CD8-positive, alpha-beta memory T cell (primary cell): ENCODE measurements at regions not wholly inside any gene's neighbourhood (a gene's known extent, or its start where the extent isn't known, plus 50 kb on each side); places are given as distances from the start of the nearest gene placed in this dataset.

Experiments
- CTCF ChIA-PET: fragments of 350-600 bp; sonication (Branson Sonifier 250); formaldehyde crosslinking; loops from one replicate; lab custom pipeline; 2021; ENCODE audit warnings: antibody characterized with exemption; lab: Charles Lee
- POLR2A ChIA-PET: fragments of 350-600 bp; sonication (Branson Sonifier 250); formaldehyde crosslinking; loops from one replicate; lab custom pipeline; 2021; ENCODE audit warnings: antibody characterized with exemption; lab: Charles Lee
- DNase-seq, 5 donors: peaks; one replicate each; pipeline versions ENCODE4 v3.0.0 to v3.0.0-alpha.2; 2020 to 2022; ENCODE audit warnings: mixed read lengths in 1 of 5
- H3K27ac ChIP-seq: one replicate; pipeline ENCODE4 v1.7.0; 2013; ENCODE audit warnings: low read depth, mild to moderate bottlenecking, low read length, moderate library complexity
- H3K27me3 ChIP-seq: 2 replicates; pipeline ENCODE4 v1.7.0; 2013; ENCODE audit warnings: low read length, mild to moderate bottlenecking; ENCODE audit not compliant: insufficient read depth, poor library complexity, severe bottlenecking
- H3K36me3 ChIP-seq: 2 replicates; pipeline ENCODE4 v1.7.0; 2013; ENCODE audit warnings: mild to moderate bottlenecking, low read length, moderate library complexity; ENCODE audit not compliant: insufficient read depth
- H3K4me1 ChIP-seq: 2 replicates; pipeline ENCODE4 v1.7.0; 2013; ENCODE audit warnings: mild to moderate bottlenecking, low read length, moderate library complexity; ENCODE audit not compliant: insufficient read depth
- H3K4me3 ChIP-seq: 2 replicates; pipeline ENCODE4 v1.7.0; 2013; ENCODE audit warnings: mild to moderate bottlenecking, low read length
- H3K9me3 ChIP-seq: 2 replicates; pipeline ENCODE4 v1.7.0; 2013; ENCODE audit warnings: mild to moderate bottlenecking, low read length
- H3K27ac Mint-ChIP-seq, 8 donors: one replicate each; pipeline ENCODE4 v1.8.0; 2020 to 2021; ENCODE audit warnings: mixed read lengths in 8 of 8, mild to moderate bottlenecking in 6 of 8, inconsistent platforms in 3 of 8, moderate library complexity in 3 of 8
- H3K27me3 Mint-ChIP-seq, 2 donors: one replicate each; pipeline ENCODE4 v1.8.0; 2020 to 2021; ENCODE audit warnings: mixed read lengths in 2 of 2, mild to moderate bottlenecking in 1 of 2, moderate library complexity in 1 of 2
- H3K36me3 Mint-ChIP-seq, 3 donors: one replicate each; pipeline ENCODE4 v1.8.0; 2020 to 2021; ENCODE audit warnings: mixed read lengths in 3 of 3, inconsistent platforms in 1 of 3, mild to moderate bottlenecking in 1 of 3
- H3K4me1 Mint-ChIP-seq, 3 donors: one replicate each; pipeline ENCODE4 v1.8.0; 2020 to 2021; ENCODE audit warnings: mixed read lengths in 3 of 3, inconsistent platforms in 1 of 3, mild to moderate bottlenecking in 1 of 3
- H3K4me3 Mint-ChIP-seq, 7 donors: one replicate each; pipeline ENCODE4 v1.8.0; 2020 to 2021; ENCODE audit warnings: mixed read lengths in 7 of 7, mild to moderate bottlenecking in 6 of 7, moderate library complexity in 4 of 7, inconsistent platforms in 2 of 7
- H3K9me3 Mint-ChIP-seq, 5 donors: one replicate each; pipeline ENCODE4 v1.8.0; 2020 to 2022; ENCODE audit warnings: mixed read lengths in 5 of 5, mild to moderate bottlenecking in 3 of 5, moderate library complexity in 2 of 5, inconsistent platforms in 1 of 5

DNA sequence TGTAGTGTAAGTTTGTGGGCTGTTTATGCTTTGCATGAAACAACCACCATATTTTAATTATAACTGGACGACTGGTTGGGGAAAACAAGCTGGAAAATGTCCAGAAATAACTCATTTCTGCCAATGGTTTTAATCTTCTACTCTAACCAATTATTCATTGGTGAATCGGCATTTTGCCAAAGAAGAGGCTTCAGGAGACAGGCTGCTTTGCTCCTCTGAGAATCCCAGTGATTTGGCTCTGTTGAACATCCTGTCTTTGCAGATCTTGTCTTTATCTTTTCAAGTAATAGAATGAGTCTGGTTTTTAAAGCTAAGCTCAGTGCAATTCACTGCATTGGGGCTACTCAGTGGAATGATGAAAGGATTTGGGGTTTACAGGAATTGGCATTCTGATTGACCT is 109.6 kb downstream of the APOB start:
- POLR2A ChIA-PET: no interaction called here
- no peaks in the 10 kb centered on the region for H3K36me3 ChIP-seq
- H3K4me1 Mint-ChIP-seq: no peaks in the 10 kb centered on the region
- DNase-seq: no peak
- no peak overlapping the region for H3K4me3 ChIP-seq
- no peaks in the 10 kb centered on the region for H3K36me3 Mint-ChIP-seq
- peaks cover 2 to 19% of the 10 kb centered on the region in 2 donors for H3K27me3 Mint-ChIP-seq
- no peak overlapping the region for H3K27ac Mint-ChIP-seq
- peaks cover 0 to 2% (median 1%) of the 10 kb centered on the region in 5 donors for H3K9me3 Mint-ChIP-seq
- H3K4me3 Mint-ChIP-seq: no peak overlapping the region
- CTCF ChIA-PET: no interaction called here
- no peaks in the 10 kb centered on the region for H3K4me1 ChIP-seq
- no peaks in the 10 kb centered on the region for H3K9me3 ChIP-seq
- no peaks in the 10 kb centered on the region for H3K27me3 ChIP-seq
- H3K27ac ChIP-seq: no peak overlapping the region

DNA sequence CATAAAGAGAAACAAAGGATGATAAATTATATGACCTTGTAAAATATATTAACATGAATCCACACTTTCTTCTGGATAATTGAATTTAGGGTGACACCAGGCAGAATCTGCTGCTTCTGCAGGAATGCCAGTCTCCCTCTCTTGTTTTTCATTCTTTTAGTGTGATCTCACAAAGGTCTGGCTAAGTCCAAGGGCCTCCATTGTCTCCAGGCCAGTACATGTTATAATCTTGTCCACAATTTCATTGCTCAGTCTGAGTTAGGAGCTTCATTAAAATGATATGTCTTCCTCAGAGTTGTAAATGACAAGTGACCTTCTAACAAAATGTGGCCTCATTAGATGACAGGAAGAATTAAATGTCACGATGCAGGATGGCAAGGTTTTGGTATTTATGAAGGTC is 110.2 kb downstream of the APOB start:
- Histone ChIP-seq H3K4me3 (no peak overlapping the region), H3K9me3 (no peaks in the 10 kb centered on the region), H3K4me1 (no peaks in the 10 kb centered on the region), H3K36me3 (no peaks in the 10 kb centered on the region), H3K27ac (no peak overlapping the region), H3K27me3 (no peaks in the 10 kb centered on the region)
- POLR2A ChIA-PET: no interaction called here
- CTCF ChIA-PET: interaction anchor here (0.7 kb wide), 1 partner anchor 12 kb away, joined by 3 read pairs; no protein-coding TSS in a partner anchor
- Mint-ChIP-seq H3K36me3 (no peaks in the 10 kb centered on the region), H3K27me3 (peaks cover 2 to 19% of the 10 kb centered on the region in 2 donors), H3K4me3 (no peak overlapping the region), H3K9me3 (peaks cover 3 to 7% (median 6%) of the 10 kb centered on the region in 5 donors), H3K27ac (no peak overlapping the region), H3K4me1 (no peaks in the 10 kb centered on the region)
- no peak for DNase-seq

DNA sequence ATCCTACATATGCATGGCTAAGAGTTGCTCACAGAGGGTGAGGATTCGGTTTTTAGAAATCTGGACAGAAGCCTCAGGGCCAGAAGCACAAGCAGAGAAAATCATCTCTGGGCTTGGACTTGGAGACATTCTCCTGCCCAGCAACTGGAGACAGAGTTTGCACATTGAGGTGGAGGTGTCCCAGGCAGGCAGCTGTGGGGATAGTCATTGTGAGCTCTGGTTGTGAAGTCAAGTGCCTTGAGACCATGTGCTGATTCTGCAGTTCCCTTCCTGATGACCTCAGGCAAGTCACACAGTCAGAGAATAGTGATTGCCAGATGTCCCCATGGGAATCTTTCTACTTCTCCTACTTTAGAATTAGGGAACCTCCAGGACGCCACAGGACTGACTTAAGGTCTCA is 108.4 kb upstream of the LDAH start:
- Histone ChIP-seq H3K4me3 (no peak overlapping the region), H3K9me3 (no peaks in the 10 kb centered on the region), H3K36me3 (no peaks in the 10 kb centered on the region), H3K27ac (no peak overlapping the region), H3K4me1 (no peaks in the 10 kb centered on the region), H3K27me3 (no peaks in the 10 kb centered on the region)
- CTCF ChIA-PET: no interaction called here
- H3K4me1 Mint-ChIP-seq: no peaks in the 10 kb centered on the region
- no peak for DNase-seq
- H3K9me3 Mint-ChIP-seq: peaks cover 3 to 11% (median 7%) of the 10 kb centered on the region in 5 donors
- POLR2A ChIA-PET: no interaction called here
- H3K4me3 Mint-ChIP-seq: no peak overlapping the region
- no peak overlapping the region for H3K27ac Mint-ChIP-seq
- no peaks in the 10 kb centered on the region for H3K36me3 Mint-ChIP-seq
- H3K27me3 Mint-ChIP-seq: peaks cover 2 to 19% of the 10 kb centered on the region in 2 donors

DNA sequence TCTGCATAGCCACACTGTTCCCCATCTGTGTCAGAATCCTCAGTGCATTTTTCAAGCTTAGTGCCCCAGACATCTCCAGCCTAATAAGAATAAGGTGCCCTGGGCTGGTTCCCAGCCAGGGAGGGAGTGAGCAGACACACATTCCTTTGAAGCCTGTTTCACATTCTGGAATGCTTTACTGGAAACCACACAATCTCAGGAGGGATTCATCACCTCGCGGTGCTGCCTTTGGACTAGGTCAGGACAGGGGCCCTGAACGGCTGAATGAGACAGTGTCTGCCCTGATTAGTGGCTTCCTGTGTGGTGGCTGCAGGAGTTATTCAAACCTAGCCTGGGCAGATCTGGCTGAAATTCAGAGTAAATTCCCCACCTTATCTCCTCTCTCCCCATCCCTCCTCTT is 108.0 kb upstream of the LDAH start:
- Histone ChIP-seq H3K27ac (no peak overlapping the region), H3K4me1 (no peaks in the 10 kb centered on the region), H3K4me3 (no peak overlapping the region), H3K36me3 (no peaks in the 10 kb centered on the region), H3K27me3 (no peaks in the 10 kb centered on the region), H3K9me3 (no peaks in the 10 kb centered on the region)
- DNase-seq: no peak
- H3K9me3 Mint-ChIP-seq: peaks cover 3 to 11% (median 9%) of the 10 kb centered on the region in 5 donors
- no peaks in the 10 kb centered on the region for H3K36me3 Mint-ChIP-seq
- H3K4me1 Mint-ChIP-seq: no peaks in the 10 kb centered on the region
- ChIA-PET CTCF (no interaction called here), POLR2A (no interaction called here)
- no peak overlapping the region for H3K4me3 Mint-ChIP-seq
- H3K27ac Mint-ChIP-seq: no peak overlapping the region
- peaks cover 2 to 19% of the 10 kb centered on the region in 2 donors for H3K27me3 Mint-ChIP-seq

DNA sequence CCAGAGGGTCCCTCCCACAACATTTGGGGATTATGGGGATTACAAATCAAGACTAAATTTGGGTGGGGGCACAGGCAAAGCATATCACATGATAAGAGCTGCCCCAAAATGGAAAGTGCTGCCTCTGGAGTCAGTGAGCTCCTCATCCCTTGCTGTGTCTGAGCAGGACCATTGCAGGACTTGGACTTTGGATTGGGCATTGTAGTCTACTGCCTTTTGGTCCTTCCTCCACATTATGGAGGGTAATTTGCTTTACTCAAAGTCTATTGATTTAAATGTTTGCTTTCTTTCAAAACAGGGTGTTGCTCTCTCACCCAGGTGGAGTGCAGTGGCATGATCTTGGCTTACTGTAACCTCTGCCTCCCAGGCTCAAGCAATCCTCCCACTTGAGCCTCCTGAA is 106.8 kb upstream of the LDAH start:
- no peaks in the 10 kb centered on the region for H3K36me3 Mint-ChIP-seq
- no peaks in the 10 kb centered on the region for H3K4me1 ChIP-seq
- no peaks in the 10 kb centered on the region for H3K36me3 ChIP-seq
- H3K27ac ChIP-seq: no peak overlapping the region
- ChIA-PET POLR2A (no interaction called here), CTCF (no interaction called here)
- peaks cover 4 to 23% of the 10 kb centered on the region in 2 donors for H3K27me3 Mint-ChIP-seq
- no peak overlapping the region for H3K4me3 Mint-ChIP-seq
- H3K4me1 Mint-ChIP-seq: no peaks in the 10 kb centered on the region
- H3K9me3 ChIP-seq: no peaks in the 10 kb centered on the region
- no peaks in the 10 kb centered on the region for H3K27me3 ChIP-seq
- no peak for DNase-seq
- H3K4me3 ChIP-seq: no peak overlapping the region
- peaks cover 3 to 13% (median 9%) of the 10 kb centered on the region in 5 donors for H3K9me3 Mint-ChIP-seq
- H3K27ac Mint-ChIP-seq: no peak overlapping the region

DNA sequence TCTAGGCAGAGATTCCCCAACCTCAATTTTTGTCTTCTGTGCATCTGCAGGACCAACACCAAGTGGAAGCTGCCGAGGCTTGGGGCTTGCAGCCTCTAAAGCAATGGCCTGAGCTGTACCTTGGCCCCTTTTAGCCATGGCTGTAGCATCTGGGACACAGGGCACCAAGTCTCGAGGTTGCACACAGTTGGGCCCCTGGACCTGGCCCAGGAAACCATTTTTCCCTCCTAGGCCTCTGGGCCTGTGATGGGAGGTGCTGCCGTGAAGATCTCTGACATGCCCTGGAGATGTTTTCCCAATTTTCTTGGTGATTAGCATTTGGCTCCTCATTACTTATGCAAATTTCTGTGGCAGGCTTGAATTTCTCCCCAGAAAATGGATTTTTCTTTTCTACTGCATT is 105.7 kb upstream of the LDAH start:
- Mint-ChIP-seq H3K9me3 (peaks cover 3 to 13% (median 9%) of the 10 kb centered on the region in 5 donors), H3K27me3 (peaks cover 4 to 30% of the 10 kb centered on the region in 2 donors), H3K27ac (no peak overlapping the region), H3K4me1 (no peaks in the 10 kb centered on the region), H3K36me3 (no peaks in the 10 kb centered on the region), H3K4me3 (no peak overlapping the region)
- no peak for DNase-seq
- H3K27me3 ChIP-seq: no peaks in the 10 kb centered on the region
- no peaks in the 10 kb centered on the region for H3K4me1 ChIP-seq
- no peak overlapping the region for H3K27ac ChIP-seq
- CTCF ChIA-PET: no interaction called here
- no peaks in the 10 kb centered on the region for H3K9me3 ChIP-seq
- H3K4me3 ChIP-seq: no peak overlapping the region
- POLR2A ChIA-PET: no interaction called here
- no peaks in the 10 kb centered on the region for H3K36me3 ChIP-seq

DNA sequence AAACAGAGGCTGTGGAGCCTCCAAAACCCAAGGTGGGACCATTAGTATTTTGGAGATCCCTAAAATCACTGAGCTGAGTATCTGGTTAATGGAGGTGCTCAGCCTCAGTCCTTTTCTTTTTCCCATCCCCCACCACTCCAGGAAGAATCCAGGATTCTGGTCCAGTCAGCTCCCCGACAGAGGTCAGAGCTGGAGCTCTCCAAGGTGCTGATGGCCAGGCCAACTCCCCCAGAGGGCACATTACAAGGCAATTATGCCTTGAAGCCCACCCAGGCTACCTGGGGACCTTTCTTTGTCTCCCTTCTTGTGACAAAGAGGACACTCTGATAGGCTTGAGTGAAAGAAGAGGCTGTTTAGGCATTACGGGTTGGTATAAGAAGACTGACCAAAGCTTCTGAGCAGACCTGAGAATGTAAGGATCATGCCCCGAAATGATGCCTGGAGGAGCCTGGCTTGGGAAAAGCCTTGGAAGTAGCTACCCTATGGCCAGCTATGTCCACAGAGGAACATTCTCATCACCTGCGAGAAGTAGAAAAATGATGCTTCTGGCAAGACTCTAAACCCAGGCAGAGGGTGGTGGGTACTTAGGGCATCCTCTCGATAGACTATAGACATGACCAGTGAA is 102.5 kb upstream of the LDAH start:
- H3K9me3 Mint-ChIP-seq: peaks cover 5 to 13% (median 9%) of the 10 kb centered on the region in 5 donors
- H3K36me3 Mint-ChIP-seq: no peaks in the 10 kb centered on the region
- CTCF ChIA-PET: no interaction called here
- H3K4me1 ChIP-seq: no peaks in the 10 kb centered on the region
- DNase-seq: no peak
- peaks cover 3 to 36% of the 10 kb centered on the region in 2 donors for H3K27me3 Mint-ChIP-seq
- H3K36me3 ChIP-seq: no peaks in the 10 kb centered on the region
- POLR2A ChIA-PET: no interaction called here
- no peaks in the 10 kb centered on the region for H3K27me3 ChIP-seq
- no peak overlapping the region for H3K4me3 ChIP-seq
- no peaks in the 10 kb centered on the region for H3K9me3 ChIP-seq
- H3K4me3 Mint-ChIP-seq: no peak overlapping the region
- no peaks in the 10 kb centered on the region for H3K4me1 Mint-ChIP-seq
- no peak overlapping the region for H3K27ac ChIP-seq
- H3K27ac Mint-ChIP-seq: no peak overlapping the region

DNA sequence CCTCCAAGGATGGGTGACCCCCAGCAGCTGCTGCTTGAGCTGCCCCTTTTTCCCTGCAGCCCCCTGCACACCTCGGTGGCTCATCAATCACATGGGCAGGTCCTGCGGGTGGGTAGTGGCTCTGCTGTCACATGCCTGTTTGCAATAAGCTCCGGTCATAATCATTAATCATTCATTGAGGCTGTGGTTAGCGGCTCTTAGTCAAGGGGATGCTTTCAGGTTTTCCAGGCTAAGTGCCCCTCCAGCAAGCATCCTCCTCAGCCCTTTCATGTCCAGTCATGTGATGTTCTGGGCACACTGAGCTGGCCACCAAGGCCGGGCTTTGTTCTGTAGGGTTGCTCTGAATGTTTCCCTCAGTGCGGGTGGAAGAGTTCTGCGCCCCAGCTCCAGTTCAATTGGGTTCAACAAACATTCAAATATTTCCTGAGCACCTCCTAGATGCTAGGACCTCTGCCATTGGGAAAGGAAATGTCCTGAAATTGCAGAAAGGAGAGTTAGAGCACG is 96.4 kb upstream of the LDAH start:
- CTCF ChIA-PET: no interaction called here
- no peak overlapping the region for H3K4me3 Mint-ChIP-seq
- Histone ChIP-seq H3K27me3 (peaks cover 4% of the 10 kb centered on the region), H3K9me3 (no peaks in the 10 kb centered on the region), H3K27ac (no peak overlapping the region), H3K4me1 (no peaks in the 10 kb centered on the region), H3K4me3 (no peak overlapping the region), H3K36me3 (no peaks in the 10 kb centered on the region)
- no peaks in the 10 kb centered on the region for H3K4me1 Mint-ChIP-seq
- no peak overlapping the region for H3K27ac Mint-ChIP-seq
- peaks cover 13 to 51% of the 10 kb centered on the region in 2 donors for H3K27me3 Mint-ChIP-seq
- no peak for DNase-seq
- POLR2A ChIA-PET: no interaction called here
- no peaks in the 10 kb centered on the region for H3K36me3 Mint-ChIP-seq
- H3K9me3 Mint-ChIP-seq: peaks cover 0 to 2% (median 0%) of the 10 kb centered on the region in 5 donors
